ENCODE measurements at regions not wholly inside any gene's neighbourhood (a gene's known extent, or its start where the extent isn't known, plus 50 kb on each side); places are given as distances from the start of the nearest gene placed in this dataset.

DNA sequence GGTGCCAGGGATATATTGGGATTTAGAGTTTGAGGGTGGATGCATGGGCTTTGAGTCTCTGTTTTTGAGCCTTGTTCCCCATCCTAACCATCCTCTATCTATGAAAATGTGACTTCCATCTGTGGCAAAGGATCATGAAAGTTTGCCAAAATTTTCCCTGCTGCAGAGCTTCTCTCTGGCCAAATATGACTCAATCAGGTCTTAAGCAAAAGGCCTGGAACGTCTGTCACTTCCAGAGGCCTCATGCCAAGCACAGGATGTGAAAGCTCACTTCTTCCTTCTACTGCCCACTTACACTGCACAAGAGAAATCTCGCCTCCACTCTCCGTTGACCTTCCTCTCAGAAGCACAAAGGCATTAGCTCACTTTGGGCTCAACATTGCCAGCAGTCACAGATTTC lies 696.9 kb upstream of the NRP1 start:
- TF ChIP-seq, protein P1, sequence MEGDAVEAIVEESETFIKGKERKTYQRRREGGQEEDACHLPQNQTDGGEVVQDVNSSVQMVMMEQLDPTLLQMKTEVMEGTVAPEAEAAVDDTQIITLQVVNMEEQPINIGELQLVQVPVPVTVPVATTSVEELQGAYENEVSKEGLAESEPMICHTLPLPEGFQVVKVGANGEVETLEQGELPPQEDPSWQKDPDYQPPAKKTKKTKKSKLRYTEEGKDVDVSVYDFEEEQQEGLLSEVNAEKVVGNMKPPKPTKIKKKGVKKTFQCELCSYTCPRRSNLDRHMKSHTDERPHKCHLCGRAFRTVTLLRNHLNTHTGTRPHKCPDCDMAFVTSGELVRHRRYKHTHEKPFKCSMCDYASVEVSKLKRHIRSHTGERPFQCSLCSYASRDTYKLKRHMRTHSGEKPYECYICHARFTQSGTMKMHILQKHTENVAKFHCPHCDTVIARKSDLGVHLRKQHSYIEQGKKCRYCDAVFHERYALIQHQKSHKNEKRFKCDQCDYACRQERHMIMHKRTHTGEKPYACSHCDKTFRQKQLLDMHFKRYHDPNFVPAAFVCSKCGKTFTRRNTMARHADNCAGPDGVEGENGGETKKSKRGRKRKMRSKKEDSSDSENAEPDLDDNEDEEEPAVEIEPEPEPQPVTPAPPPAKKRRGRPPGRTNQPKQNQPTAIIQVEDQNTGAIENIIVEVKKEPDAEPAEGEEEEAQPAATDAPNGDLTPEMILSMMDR (IDR thresholded peaks at IDR 0.05): no peak
- peak in 2 of 3 donors; percentile 14 to 61 for TF ChIP-seq POLR2AphosphoS5 (IDR thresholded peaks at IDR 0.05)
- TF ChIP-seq POLR2A (IDR thresholded peaks at IDR 0.05): no peak
- no peak for TF ChIP-seq EP300 (IDR thresholded peaks at IDR 0.05)

All from stomach (tissue), 4 donors.